ENCODE measurements at regions not wholly inside any gene's neighbourhood (a gene's known extent, or its start where the extent isn't known, plus 50 kb on each side); places are given as distances from the start of the nearest gene placed in this dataset.

GRCh38 chr21:16891821-16892220 is 621.0 kb upstream of the CXADR start:
- Mint-ChIP-seq H3K36me3 (ENCODE audit: low read depth) (no peaks in the 10 kb centered on the region; the same call in 1 of the 2 replicates), H3K4me3 (no peak overlapping the region), H3K4me1 (ENCODE audit: low read depth) (no peaks in the 10 kb centered on the region), H3K27me3 (ENCODE audit: insufficient read depth) (no peaks in the 10 kb centered on the region; the same call in 1 of the 2 replicates), H3K9me3 (peaks cover 12% of the 10 kb centered on the region), H3K27ac (no peak overlapping the region)
- peak; percentile 12 for DNase-seq
- TF ChIP-seq CTCF (IDR thresholded peaks at IDR 0.05) = no peak

- no peaks in the 10 kb centered on the region for H3K27me3 Mint-ChIP-seq (ENCODE audit: insufficient read depth)
- no peak overlapping the region for H3K4me3 Mint-ChIP-seq
- DNase-seq = no peak
- no peaks in the 10 kb centered on the region for H3K36me3 Mint-ChIP-seq (ENCODE audit: low read depth)
- H3K4me1 Mint-ChIP-seq (ENCODE audit: low read depth) = no peaks in the 10 kb centered on the region
- no peak overlapping the region for H3K27ac Mint-ChIP-seq
- no peak for TF ChIP-seq CTCF (IDR thresholded peaks at IDR 0.05)
- peaks cover 7% of the 10 kb centered on the region; the same call in 1 of the 2 replicates for H3K9me3 Mint-ChIP-seq
Measured at GRCh38 chr21:16900685-16901084, 612.2 kb upstream of the CXADR start.

- TF ChIP-seq CTCF (IDR thresholded peaks at IDR 0.05) = no peak
- H3K27me3 Mint-ChIP-seq (ENCODE audit: insufficient read depth) = no peaks in the 10 kb centered on the region
- peak; percentile 3 for DNase-seq
- no peak overlapping the region for H3K27ac Mint-ChIP-seq
- H3K9me3 Mint-ChIP-seq = no peaks in the 10 kb centered on the region
- H3K36me3 Mint-ChIP-seq (ENCODE audit: low read depth) = no peaks in the 10 kb centered on the region
- peaks cover 5% of the 10 kb centered on the region; the same call in 1 of the 2 replicates for H3K4me1 Mint-ChIP-seq (ENCODE audit: low read depth)
- H3K4me3 Mint-ChIP-seq = no peak overlapping the region
Measured at GRCh38 chr21:16908077-16908476, 604.8 kb upstream of the CXADR start.

GRCh38 chr21:16910435-16911165 is 602.2 kb upstream of the CXADR start:
- DNase-seq = no peak
- Mint-ChIP-seq H3K9me3 (peaks cover 7% of the 10 kb centered on the region), H3K27ac (no peak overlapping the region), H3K27me3 (ENCODE audit: insufficient read depth) (no peaks in the 10 kb centered on the region; the same call in 1 of the 2 replicates), H3K4me3 (no peak overlapping the region), H3K36me3 (ENCODE audit: low read depth) (no peaks in the 10 kb centered on the region), H3K4me1 (ENCODE audit: low read depth) (peaks cover 5% of the 10 kb centered on the region; the same call in 1 of the 2 replicates)
- TF ChIP-seq CTCF (IDR thresholded peaks at IDR 0.05) = no peak

GRCh38 chr21:16911166-16911607 is 601.7 kb upstream of the CXADR start:
- DNase-seq = no peak
- no peaks in the 10 kb centered on the region; the same call in 1 of the 2 replicates for H3K27me3 Mint-ChIP-seq (ENCODE audit: insufficient read depth)
- TF ChIP-seq CTCF (IDR thresholded peaks at IDR 0.05) = no peak
- no peaks in the 10 kb centered on the region for H3K36me3 Mint-ChIP-seq (ENCODE audit: low read depth)
- no peak overlapping the region for H3K4me3 Mint-ChIP-seq
- H3K27ac Mint-ChIP-seq = no peak overlapping the region
- H3K4me1 Mint-ChIP-seq (ENCODE audit: low read depth) = peaks cover 5% of the 10 kb centered on the region; the same call in 1 of the 2 replicates
- H3K9me3 Mint-ChIP-seq = peaks cover 13% of the 10 kb centered on the region

Measured in HFFc6 (cell line).